ENCODE measurements at regions not wholly inside any gene's neighbourhood (a gene's known extent, or its start where the extent isn't known, plus 50 kb on each side); places are given as distances from the start of the nearest gene placed in this dataset.

DNA sequence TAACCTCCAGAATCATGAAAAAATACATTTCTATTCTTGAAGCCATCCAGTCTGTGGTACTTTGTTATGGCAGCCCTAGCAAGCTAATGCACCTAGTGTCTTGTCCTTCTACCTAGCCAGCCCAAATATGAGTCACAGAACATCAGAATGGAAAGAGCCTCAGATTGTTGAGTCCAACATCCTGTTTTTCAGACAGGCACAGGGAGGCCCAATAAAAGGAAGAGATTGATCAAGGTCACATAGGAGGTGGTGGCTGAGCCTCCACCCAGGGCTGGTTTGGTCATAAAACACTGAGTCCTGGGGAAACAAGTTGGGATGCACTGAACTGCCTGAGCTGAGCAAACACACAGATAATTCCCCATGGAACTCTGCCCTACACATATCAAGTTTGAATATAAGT is 195.5 kb downstream of the TTC32 start:
- Histone ChIP-seq H3K4me1 (ENCODE audit: insufficient read depth, low read length) (peaks cover 17% of the 10 kb centered on the region), H3K4me2 (ENCODE audit: insufficient read depth, low read length) (no peak overlapping the region), H3K9me3 (ENCODE audit: low read depth, low read length) (no peaks in the 10 kb centered on the region), H4K20me1 (ENCODE audit: insufficient read depth, low read length) (no peaks in the 10 kb centered on the region), H3K36me3 (ENCODE audit: insufficient read depth, low read length) (no peaks in the 10 kb centered on the region), H3K4me3 (ENCODE audit: insufficient read depth, low read length) (no peak overlapping the region), H3K79me2 (ENCODE audit: insufficient read depth, low read length) (no peaks in the 10 kb centered on the region), H3K27me3 (ENCODE audit: insufficient read depth, low read length) (no peaks in the 10 kb centered on the region), H3K27ac (ENCODE audit: low read depth, low read length) (no peak overlapping the region), H2AFZ (ENCODE audit: low read length) (no peak overlapping the region)
- no peak for DNase-seq (ENCODE audit: insufficient read length, low spot score, missing footprints)
- TF ChIP-seq, protein P1, sequence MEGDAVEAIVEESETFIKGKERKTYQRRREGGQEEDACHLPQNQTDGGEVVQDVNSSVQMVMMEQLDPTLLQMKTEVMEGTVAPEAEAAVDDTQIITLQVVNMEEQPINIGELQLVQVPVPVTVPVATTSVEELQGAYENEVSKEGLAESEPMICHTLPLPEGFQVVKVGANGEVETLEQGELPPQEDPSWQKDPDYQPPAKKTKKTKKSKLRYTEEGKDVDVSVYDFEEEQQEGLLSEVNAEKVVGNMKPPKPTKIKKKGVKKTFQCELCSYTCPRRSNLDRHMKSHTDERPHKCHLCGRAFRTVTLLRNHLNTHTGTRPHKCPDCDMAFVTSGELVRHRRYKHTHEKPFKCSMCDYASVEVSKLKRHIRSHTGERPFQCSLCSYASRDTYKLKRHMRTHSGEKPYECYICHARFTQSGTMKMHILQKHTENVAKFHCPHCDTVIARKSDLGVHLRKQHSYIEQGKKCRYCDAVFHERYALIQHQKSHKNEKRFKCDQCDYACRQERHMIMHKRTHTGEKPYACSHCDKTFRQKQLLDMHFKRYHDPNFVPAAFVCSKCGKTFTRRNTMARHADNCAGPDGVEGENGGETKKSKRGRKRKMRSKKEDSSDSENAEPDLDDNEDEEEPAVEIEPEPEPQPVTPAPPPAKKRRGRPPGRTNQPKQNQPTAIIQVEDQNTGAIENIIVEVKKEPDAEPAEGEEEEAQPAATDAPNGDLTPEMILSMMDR (IDR thresholded peaks at IDR 0.05; ENCODE audit: extremely low read depth, low read depth, low read length), result no peak

DNA sequence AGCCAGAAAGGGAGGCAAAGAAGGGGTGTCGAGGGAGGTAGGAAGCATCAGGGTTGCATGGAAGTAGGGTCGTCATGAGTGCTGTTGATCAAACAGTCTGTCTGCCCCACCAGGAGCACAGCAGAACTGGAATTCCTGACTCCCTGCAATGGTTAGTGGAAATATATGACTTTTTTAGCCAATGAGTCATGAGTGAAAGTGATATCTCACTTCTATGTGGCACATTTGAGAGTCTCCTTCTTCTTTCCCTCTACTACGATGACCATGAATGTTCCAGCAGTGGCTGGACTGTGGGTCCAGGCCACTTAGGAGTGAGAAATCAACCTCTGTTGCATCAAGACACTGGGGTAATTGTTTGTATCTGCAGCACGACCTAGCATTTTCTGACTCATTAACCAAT is 199.5 kb downstream of the TTC32 start:
- TF ChIP-seq, protein P1 (IDR thresholded peaks at IDR 0.05; ENCODE audit: extremely low read depth, low read depth, low read length), result no peak
- Histone ChIP-seq H3K36me3 (ENCODE audit: insufficient read depth, low read length) (no peaks in the 10 kb centered on the region), H3K27me3 (ENCODE audit: insufficient read depth, low read length) (no peaks in the 10 kb centered on the region), H3K4me1 (ENCODE audit: insufficient read depth, low read length) (peaks cover 13% of the 10 kb centered on the region), H2AFZ (ENCODE audit: low read length) (no peak overlapping the region), H3K4me2 (ENCODE audit: insufficient read depth, low read length) (no peak overlapping the region), H3K27ac (ENCODE audit: low read depth, low read length) (no peak overlapping the region), H3K79me2 (ENCODE audit: insufficient read depth, low read length) (no peaks in the 10 kb centered on the region), H4K20me1 (ENCODE audit: insufficient read depth, low read length) (no peaks in the 10 kb centered on the region), H3K4me3 (ENCODE audit: insufficient read depth, low read length) (no peak overlapping the region), H3K9me3 (ENCODE audit: low read depth, low read length) (peaks cover 8% of the 10 kb centered on the region)
- DNase-seq (ENCODE audit: insufficient read length, low spot score, missing footprints), result peak; percentile 89

DNA sequence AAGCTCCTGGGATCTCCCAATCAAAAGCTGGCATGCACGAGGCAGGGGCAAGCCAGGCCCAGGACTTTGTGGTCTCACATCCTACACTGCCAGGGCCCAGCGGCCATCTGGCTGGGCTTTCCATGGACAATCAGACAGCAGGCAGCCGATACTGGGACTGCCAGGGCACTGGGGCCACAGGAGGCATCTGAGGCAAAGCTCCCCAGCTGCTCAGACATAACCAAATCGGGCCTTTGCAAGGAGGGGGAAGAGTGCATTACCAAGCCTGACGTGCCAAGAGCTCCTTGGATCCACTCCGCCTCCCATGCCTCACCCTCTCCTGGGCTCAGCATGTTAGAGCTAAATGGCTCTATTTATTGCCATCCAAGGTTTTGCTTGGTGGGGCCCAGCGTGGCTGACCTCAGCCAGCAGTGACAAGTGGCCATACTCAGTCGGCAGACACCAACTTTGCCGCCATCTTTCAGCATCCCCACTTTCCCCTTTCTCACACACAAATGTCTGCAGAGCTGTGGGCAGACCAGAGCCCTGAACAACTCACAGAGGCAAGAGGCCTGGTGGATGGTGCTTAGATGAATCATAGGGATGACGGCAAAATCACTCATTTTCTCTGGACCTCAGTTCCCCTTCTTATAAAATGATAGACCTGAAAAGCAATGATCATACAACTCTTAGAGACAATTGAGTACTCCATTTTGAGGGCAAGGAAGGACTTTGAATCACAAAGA is 200.8 kb downstream of the TTC32 start:
- no peaks in the 10 kb centered on the region for H3K27me3 ChIP-seq (ENCODE audit: insufficient read depth, low read length)
- peak; percentile 82 for DNase-seq (ENCODE audit: insufficient read length, low spot score, missing footprints)
- peaks cover 10% of the 10 kb centered on the region for H3K9me3 ChIP-seq (ENCODE audit: low read depth, low read length)
- TF ChIP-seq, protein P1 (IDR thresholded peaks at IDR 0.05; ENCODE audit: extremely low read depth, low read depth, low read length), result no peak
- no peak overlapping the region for H3K4me3 ChIP-seq (ENCODE audit: insufficient read depth, low read length)
- H3K79me2 ChIP-seq (ENCODE audit: insufficient read depth, low read length), result no peaks in the 10 kb centered on the region
- no peaks in the 10 kb centered on the region for H4K20me1 ChIP-seq (ENCODE audit: insufficient read depth, low read length)
- no peak overlapping the region for H2AFZ ChIP-seq (ENCODE audit: low read length)
- peaks cover 13% of the 10 kb centered on the region for H3K4me1 ChIP-seq (ENCODE audit: insufficient read depth, low read length)
- no peak overlapping the region for H3K4me2 ChIP-seq (ENCODE audit: insufficient read depth, low read length)
- H3K27ac ChIP-seq (ENCODE audit: low read depth, low read length), result no peak overlapping the region
- no peaks in the 10 kb centered on the region for H3K36me3 ChIP-seq (ENCODE audit: insufficient read depth, low read length)

DNA sequence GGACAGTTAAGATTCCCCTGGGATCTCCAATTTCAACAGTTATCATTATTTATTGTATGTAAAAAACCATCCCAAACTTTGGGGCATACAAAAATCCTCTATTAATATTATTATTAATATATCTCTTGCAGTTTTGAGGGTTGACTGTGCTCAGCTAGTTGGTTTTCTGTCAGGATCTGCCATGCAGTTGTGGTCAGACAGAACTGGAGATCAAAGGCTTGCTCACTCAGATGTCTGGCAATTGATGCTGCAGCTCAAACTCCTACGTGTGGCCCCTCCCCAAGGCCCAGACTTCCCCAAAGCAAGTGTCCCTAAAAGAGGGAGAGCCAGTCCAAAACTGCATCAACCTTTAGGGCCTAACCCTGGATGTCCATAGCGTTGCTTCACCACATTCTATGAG is 204.7 kb downstream of the TTC32 start:
- no peak overlapping the region for H3K27ac ChIP-seq (ENCODE audit: low read depth, low read length)
- H3K4me1 ChIP-seq (ENCODE audit: insufficient read depth, low read length), result peaks cover 8% of the 10 kb centered on the region
- H3K36me3 ChIP-seq (ENCODE audit: insufficient read depth, low read length), result no peaks in the 10 kb centered on the region
- DNase-seq (ENCODE audit: insufficient read length, low spot score, missing footprints), result no peak
- no peaks in the 10 kb centered on the region for H4K20me1 ChIP-seq (ENCODE audit: insufficient read depth, low read length)
- no peaks in the 10 kb centered on the region for H3K79me2 ChIP-seq (ENCODE audit: insufficient read depth, low read length)
- peaks cover 10% of the 10 kb centered on the region for H3K9me3 ChIP-seq (ENCODE audit: low read depth, low read length)
- no peaks in the 10 kb centered on the region for H3K27me3 ChIP-seq (ENCODE audit: insufficient read depth, low read length)
- no peak overlapping the region for H3K4me2 ChIP-seq (ENCODE audit: insufficient read depth, low read length)
- TF ChIP-seq, protein P1 (IDR thresholded peaks at IDR 0.05; ENCODE audit: extremely low read depth, low read depth, low read length), result no peak
- no peak overlapping the region for H2AFZ ChIP-seq (ENCODE audit: low read length)
- no peak overlapping the region for H3K4me3 ChIP-seq (ENCODE audit: insufficient read depth, low read length)
